Endothelial cell of umbilical vein (primary cell): ENCODE measurements at regions not wholly inside any gene's neighbourhood (a gene's known extent, or its start where the extent isn't known, plus 50 kb on each side); places are given as distances from the start of the nearest gene placed in this dataset.

Experiments used
- BruUV-seq: library from RNA; stranded (reverse); fragments of 400-500 nt; replicated peaks from 2 replicates; lab custom pipeline; 2021; lab: Mats Ljungman, UMichigan
- CTCF ChIA-PET: fragments of 300-600, 350-600 bp; sonication (Branson Sonifier 250); formaldehyde crosslinking; loops from one replicate; lab custom pipeline; 2021; ENCODE audit warnings: antibody characterized with exemption, inconsistent platforms; lab: Charles Lee
- POLR2A ChIA-PET: fragments of 300-600, 350-600 bp; sonication (Branson Sonifier 250); formaldehyde crosslinking; loops from one replicate; lab custom pipeline; 2021; ENCODE audit warnings: antibody characterized with exemption, inconsistent platforms; lab: Charles Lee
- DNase-seq: peaks from one replicate; pipeline ENCODE4 v3.0.0-alpha.2; 2011; ENCODE audit warnings: low read depth, low spot score
- FAIRE-seq: peaks from 2 replicates; lab custom pipeline; 2011; peaks lifted over from hg19 to GRCh38; lab: Jason Lieb, UNC
- H2AFZ ChIP-seq: 2 replicates; pipeline ENCODE4 v1.6.0; 2012; ENCODE audit warnings: low read depth, low read length, control low read depth, inconsistent platforms
- H3K27ac ChIP-seq: 2 replicates; pipeline ENCODE4 v1.5.1; 2011; ENCODE audit warnings: low read depth, mild to moderate bottlenecking, control low read depth, low read length, moderate library complexity; ENCODE audit not compliant: insufficient read depth
- H3K27me3 ChIP-seq, 2 experiments: 2 replicates each; pipeline versions ENCODE4 v1.6.0 to v1.6.1; 2011; ENCODE audit warnings: low read length in 2 of 2, mixed read lengths in 1 of 2; ENCODE audit not compliant: control insufficient read depth in 2 of 2, insufficient read depth in 2 of 2
- H3K36me3 ChIP-seq, 2 experiments: 2 replicates in 1 of 2; 3 replicates in 1 of 2; pipeline ENCODE4 v1.5.1; 2011; ENCODE audit warnings: low read length in 2 of 2, mild to moderate bottlenecking in 1 of 2, moderate library complexity in 1 of 2; ENCODE audit not compliant: control insufficient read depth in 2 of 2, insufficient read depth in 2 of 2; ENCODE audit errors: extremely low read depth in 1 of 2
- H3K4me1 ChIP-seq: 3 replicates; pipeline ENCODE4 v1.5.1; 2011; ENCODE audit warnings: mild to moderate bottlenecking, low read length; ENCODE audit not compliant: control insufficient read depth, insufficient read depth; ENCODE audit errors: extremely low read depth
- H3K4me2 ChIP-seq: 2 replicates; pipeline ENCODE4 v1.6.1; 2011; ENCODE audit warnings: low read length, control low read depth, mixed read lengths; ENCODE audit not compliant: insufficient read depth
- H3K4me3 ChIP-seq, 3 experiments: fragments of 200-600 bp in 1 of 3; sonication (generic), shearing (Covaris generic) in 1 of 3; replicated peaks in 1 of 3; 2 replicates each; pipeline ENCODE4 v1.5.1; 2011 to 2016; ENCODE audit warnings: control low read depth in 3 of 3, low read length in 3 of 3, mild to moderate bottlenecking in 2 of 3, inconsistent platforms in 1 of 3, low read depth in 1 of 3, moderate library complexity in 1 of 3; ENCODE audit not compliant: insufficient read depth in 1 of 3
- H3K79me2 ChIP-seq: 2 replicates; pipeline ENCODE4 v1.6.0; 2012; ENCODE audit warnings: low read length, inconsistent platforms; ENCODE audit not compliant: control insufficient read depth, insufficient read depth
- H3K9ac ChIP-seq: replicated peaks from 2 replicates; pipeline ENCODE3; 2011; ENCODE audit warnings: low read length, control low read depth; ENCODE audit not compliant: insufficient read depth; ENCODE audit errors: extremely low read depth
- H3K9me1 ChIP-seq: replicated peaks from 3 replicates; pipeline ENCODE4 v1.6.0; 2011; ENCODE audit warnings: mild to moderate bottlenecking, low read length; ENCODE audit not compliant: control insufficient read depth, insufficient read depth; ENCODE audit errors: extremely low read depth
- H3K9me3 ChIP-seq: replicated peaks from 2 replicates; pipeline ENCODE4 v1.5.1; 2012; ENCODE audit warnings: low read length, inconsistent platforms; ENCODE audit not compliant: control insufficient read depth, insufficient read depth
- H4K20me1 ChIP-seq: replicated peaks from 2 replicates; pipeline ENCODE3; 2011; ENCODE audit warnings: mild to moderate bottlenecking, low read length; ENCODE audit not compliant: control insufficient read depth, insufficient read depth; ENCODE audit errors: extremely low read depth
- CTCF ChIP-seq, 2 donors: IDR thresholded peaks; 1 replicate in 1 of 2; 2 replicates in 1 of 2; pipeline ENCODE4 v1.5.1; 2011; ENCODE audit warnings: low read length in 2 of 2, mild to moderate bottlenecking in 2 of 2, moderate library complexity in 2 of 2, control low read depth in 1 of 2, inconsistent platforms in 1 of 2, low read depth in 1 of 2; ENCODE audit not compliant: insufficient read depth in 1 of 2; ENCODE audit errors: extremely low read depth in 1 of 2
- EZH2 ChIP-seq: IDR thresholded peaks from 2 replicates; pipeline ENCODE4 v1.6.1; 2012; ENCODE audit warnings: borderline replicate concordance, low read depth, mild to moderate bottlenecking, moderate library complexity, low read length, inconsistent platforms; ENCODE audit not compliant: severe bottlenecking
- FOS ChIP-seq: IDR thresholded peaks from 2 replicates; pipeline ENCODE4 v1.6.1; 2011; ENCODE audit warnings: mild to moderate bottlenecking, low read length, moderate library complexity, borderline replicate concordance; ENCODE audit not compliant: insufficient read depth
- GATA2 ChIP-seq: IDR thresholded peaks from 2 replicates; pipeline ENCODE4 v1.7.0; 2011; ENCODE audit warnings: low read depth, mild to moderate bottlenecking, moderate library complexity, mixed read lengths, low read length; ENCODE audit not compliant: insufficient read length, insufficient read depth
- JUN ChIP-seq: IDR thresholded peaks from 2 replicates; pipeline ENCODE4 v1.6.1; 2011; ENCODE audit warnings: borderline replicate concordance, low read depth; ENCODE audit not compliant: insufficient read length, insufficient read depth
- MYC ChIP-seq: IDR thresholded peaks from one replicate; pipeline ENCODE4 v1.6.1; 2011; ENCODE audit warnings: mild to moderate bottlenecking, low read depth, low read length
- POLR2A ChIP-seq: IDR thresholded peaks from 2 replicates; pipeline ENCODE4 v1.6.1; 2012; ENCODE audit warnings: low read depth, mild to moderate bottlenecking, control low read depth, low read length
- POLR2AphosphoS5 ChIP-seq: IDR thresholded peaks from 2 replicates; pipeline ENCODE4 v1.6.1; 2012; ENCODE audit warnings: low read depth, mild to moderate bottlenecking, control low read depth, low read length, moderate library complexity; ENCODE audit not compliant: insufficient read depth
- dilution Hi-C: fragments of 300-500 bp; cut with MboI; formaldehyde crosslinking; loops from one replicate; pipeline ENCODE4 v1.15.0; 2019; ENCODE audit warnings: low sequenced_read_pairs; ENCODE audit not compliant: extremely low pct_ligation_motif_present
- intact Hi-C: fragments of 100-400 bp; cut with micrococcal nuclease; formaldehyde crosslinking; loops from one replicate; pipeline ENCODE4 v1.10.0; 2022
- TF ChIP-seq, protein P1 (sequence below): IDR thresholded peaks from 2 replicates; pipeline ENCODE4 v1.6.1; 2011; ENCODE audit not compliant: insufficient read depth, insufficient read length

DNA sequence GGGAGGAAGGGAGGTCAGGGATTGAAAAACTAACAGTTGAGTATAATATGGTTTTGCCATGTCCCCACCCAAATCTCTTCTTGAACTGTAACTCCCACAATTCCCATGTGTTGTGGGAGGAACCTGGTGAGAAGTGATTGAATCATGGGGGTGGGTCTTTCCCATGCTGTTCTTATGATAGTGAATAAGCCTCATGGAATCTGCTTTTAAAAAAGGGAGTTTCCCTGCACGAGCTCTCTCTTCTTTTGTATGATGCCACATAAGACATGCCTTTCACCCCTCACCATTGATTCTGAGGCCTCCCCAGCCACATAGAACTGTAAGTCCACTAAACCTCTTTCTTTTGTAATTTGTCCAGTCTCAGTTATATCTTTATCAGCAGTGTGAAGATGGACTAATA is 833.4 kb upstream of the MAP3K7 start:
- CTCF ChIA-PET = no interaction called here
- POLR2A ChIA-PET = no interaction called here
- no TSS peak for BruUV-seq

More for the DNA sequence above, 833.4 kb upstream of the MAP3K7 start:
- DNase-seq (no peak), FAIRE-seq (no peak)
- no peaks in the 10 kb centered on the region for H3K9me3 ChIP-seq
- H3K9ac ChIP-seq = no peak overlapping the region
- no peak overlapping the region for H2AFZ ChIP-seq
- no peaks in the 10 kb centered on the region for H4K20me1 ChIP-seq
- no peaks in the 10 kb centered on the region for H3K79me2 ChIP-seq
- H3K4me3 ChIP-seq = no peak overlapping the region
- no peak for TF ChIP-seq EZH2
- TF ChIP-seq POLR2AphosphoS5 = no peak
- TF ChIP-seq MYC = no peak
- TF ChIP-seq JUN = no peak
- TF ChIP-seq FOS = no peak
- no peak for TF ChIP-seq POLR2A
- TF ChIP-seq, protein P1, sequence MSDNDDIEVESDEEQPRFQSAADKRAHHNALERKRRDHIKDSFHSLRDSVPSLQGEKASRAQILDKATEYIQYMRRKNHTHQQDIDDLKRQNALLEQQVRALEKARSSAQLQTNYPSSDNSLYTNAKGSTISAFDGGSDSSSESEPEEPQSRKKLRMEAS = no peak
- no peak for TF ChIP-seq GATA2
- TF ChIP-seq CTCF (IDR thresholded peaks at IDR 0.05; ENCODE audit: extremely low read depth in 1 of 2, insufficient read depth in 1 of 2, low read depth in 1 of 2, low read length in 2 of 2) = no peak
- no peak overlapping the region for H3K4me2 ChIP-seq
- intact Hi-C loops = no loop called here
- H3K27me3 ChIP-seq = no peaks in the 10 kb centered on the region
- dilution Hi-C loops = no loop called here
- no peak overlapping the region for H3K27ac ChIP-seq
- no peaks in the 10 kb centered on the region for H3K9me1 ChIP-seq
- no peaks in the 10 kb centered on the region for H3K36me3 ChIP-seq
- H3K4me1 ChIP-seq = no peaks in the 10 kb centered on the region
